ENCODE measurements at regions not wholly inside any gene's neighbourhood (a gene's known extent, or its start where the extent isn't known, plus 50 kb on each side); places are given as distances from the start of the nearest gene placed in this dataset.

GRCh38 chr5:152072091-152072490, 147.4 kb upstream of the GLRA1 start:
- TF ChIP-seq, protein P1, sequence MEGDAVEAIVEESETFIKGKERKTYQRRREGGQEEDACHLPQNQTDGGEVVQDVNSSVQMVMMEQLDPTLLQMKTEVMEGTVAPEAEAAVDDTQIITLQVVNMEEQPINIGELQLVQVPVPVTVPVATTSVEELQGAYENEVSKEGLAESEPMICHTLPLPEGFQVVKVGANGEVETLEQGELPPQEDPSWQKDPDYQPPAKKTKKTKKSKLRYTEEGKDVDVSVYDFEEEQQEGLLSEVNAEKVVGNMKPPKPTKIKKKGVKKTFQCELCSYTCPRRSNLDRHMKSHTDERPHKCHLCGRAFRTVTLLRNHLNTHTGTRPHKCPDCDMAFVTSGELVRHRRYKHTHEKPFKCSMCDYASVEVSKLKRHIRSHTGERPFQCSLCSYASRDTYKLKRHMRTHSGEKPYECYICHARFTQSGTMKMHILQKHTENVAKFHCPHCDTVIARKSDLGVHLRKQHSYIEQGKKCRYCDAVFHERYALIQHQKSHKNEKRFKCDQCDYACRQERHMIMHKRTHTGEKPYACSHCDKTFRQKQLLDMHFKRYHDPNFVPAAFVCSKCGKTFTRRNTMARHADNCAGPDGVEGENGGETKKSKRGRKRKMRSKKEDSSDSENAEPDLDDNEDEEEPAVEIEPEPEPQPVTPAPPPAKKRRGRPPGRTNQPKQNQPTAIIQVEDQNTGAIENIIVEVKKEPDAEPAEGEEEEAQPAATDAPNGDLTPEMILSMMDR (IDR thresholded peaks at IDR 0.05): no peak
- no peak for TF ChIP-seq ZFX (IDR thresholded peaks at IDR 0.05; ENCODE audit: borderline replicate concordance)

Measured in 22Rv1 (cell line).